Left cardiac atrium (tissue), 4 donors: ENCODE measurements at regions not wholly inside any gene's neighbourhood (a gene's known extent, or its start where the extent isn't known, plus 50 kb on each side); places are given as distances from the start of the nearest gene placed in this dataset.
A peak's percentile ranks its signal among the peaks of the same experiment; 100 is the strongest.

ENCODE experiments used
- ATAC-seq, 2 donors: fragments of 200-7000 bp; cut with Tn5 transposase; one replicate each; pipeline ENCODE4 v1.9.1; 2020; ENCODE audit warnings: mild to moderate bottlenecking in 2 of 2, moderate library complexity in 2 of 2
- DNase-seq: peaks from one replicate; pipeline ENCODE4 v3.0.0-alpha.2; 2020
- intact Hi-C, 2 donors: fragments of 100-400 bp; cut with DNase I; formaldehyde crosslinking; loops; one replicate each; pipeline versions ENCODE4 v1.14.1 to v1.15.1; 2022 to 2023
- donor health status: DM: no; HTN: yes; CAD: no.
- donor health status: DM: no; HTN: yes; CAD: no; lungs with severe emphysema.
- donor health status: DM: yes; HTN: yes; CAD: no.
- donor health status: Dilated cardiomyopathy.

DNA sequence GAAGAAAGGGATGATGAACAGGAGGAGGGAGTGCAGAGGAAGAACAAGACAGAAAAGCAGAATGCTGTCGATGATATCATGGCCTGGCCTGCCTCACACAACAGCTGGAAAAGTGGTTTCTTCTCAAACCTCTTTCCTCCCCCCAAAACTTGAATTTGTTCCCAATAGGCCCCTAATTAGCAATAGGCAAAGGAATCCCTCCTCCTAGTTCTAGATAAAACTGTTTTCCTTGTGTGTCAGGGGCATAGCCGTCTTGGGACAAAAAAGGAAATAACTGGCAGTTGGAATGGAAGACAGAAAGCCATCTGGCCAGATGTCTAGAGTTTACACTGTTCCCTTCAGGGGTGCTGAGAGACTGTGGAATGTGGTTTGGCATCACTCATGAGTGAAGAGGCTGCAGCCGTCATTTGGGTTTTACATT, 177.8 kb upstream of the C1QTNF7 start:
- intact Hi-C loops = no loop called here
- ATAC-seq (peak; percentile 86 to 92), DNase-seq (no peak)

DNA sequence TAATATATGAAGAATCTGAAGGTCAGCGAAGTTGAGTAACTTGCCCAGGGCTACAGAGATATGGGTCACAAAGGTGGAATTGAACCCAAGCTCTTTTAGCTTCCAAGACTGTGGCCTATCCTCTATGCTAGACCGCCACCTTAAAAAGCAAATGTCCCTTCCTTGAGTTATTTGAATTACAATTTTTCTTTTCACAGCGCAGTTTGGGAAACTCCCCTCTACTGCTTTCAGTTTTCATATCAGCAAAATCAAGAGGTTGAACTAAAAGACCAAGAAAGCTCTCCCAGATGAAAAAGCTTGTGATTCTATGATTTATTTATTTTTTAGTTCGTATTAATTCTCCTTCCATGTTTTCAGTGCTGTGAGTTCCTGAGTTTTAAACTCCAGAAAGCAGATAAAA, 174.5 kb upstream of the C1QTNF7 start:
- intact Hi-C loops = no loop called here
- DNase-seq (no peak), ATAC-seq (no peak)

DNA sequence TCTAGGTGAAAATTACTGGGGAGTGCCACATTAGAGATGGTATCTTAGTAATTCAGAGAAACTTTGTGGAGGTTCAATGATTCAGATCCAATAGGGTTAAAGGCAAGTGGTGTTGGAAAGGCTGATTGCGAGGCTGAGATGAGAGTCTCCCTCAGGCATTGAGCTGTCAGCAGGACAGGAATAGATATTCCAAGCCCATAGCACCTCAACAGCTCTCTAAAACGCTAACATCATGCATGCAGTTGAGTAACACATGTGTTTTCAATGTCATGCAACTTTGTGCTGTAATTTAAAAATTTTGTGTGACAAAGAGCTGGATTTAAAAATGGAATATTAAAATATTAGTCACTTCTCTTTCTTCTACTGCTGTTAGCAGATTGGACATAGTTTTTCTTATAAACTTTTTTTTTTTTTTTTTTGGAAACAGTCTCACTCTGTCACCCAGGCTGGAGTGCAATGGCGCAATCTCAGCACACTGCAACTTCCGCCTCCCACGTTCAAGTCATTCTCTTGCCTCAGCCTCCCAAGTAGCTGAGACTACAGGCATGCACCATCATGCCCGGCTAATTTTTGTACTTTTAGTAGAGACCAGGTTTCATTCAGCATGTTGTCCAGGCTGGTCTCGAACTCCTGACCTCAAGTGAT, 173.5 kb upstream of the C1QTNF7 start:
- no peak for ATAC-seq
- intact Hi-C loops = no loop called here
- peak; percentile 45 for DNase-seq

DNA sequence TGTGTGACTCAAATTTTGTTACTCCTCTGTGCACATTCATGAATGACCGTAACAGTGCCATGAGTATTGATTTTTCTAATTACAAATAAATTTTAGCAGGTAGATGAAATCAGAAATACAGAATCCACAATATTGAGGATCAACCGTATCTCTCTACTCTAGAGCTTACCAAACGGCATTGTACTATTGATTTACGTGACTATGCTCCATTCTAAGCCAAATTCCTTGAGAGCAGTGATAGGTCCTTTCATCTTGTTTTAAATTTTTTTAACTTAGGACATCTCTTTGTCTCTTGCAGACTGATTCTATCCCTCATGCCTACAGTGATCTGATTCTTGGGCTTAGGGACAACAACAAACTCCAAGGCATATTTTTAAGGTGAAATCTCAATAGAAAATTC, 172.3 kb upstream of the C1QTNF7 start:
- DNase-seq (no peak), ATAC-seq (no peak)
- intact Hi-C loops = no loop called here

DNA sequence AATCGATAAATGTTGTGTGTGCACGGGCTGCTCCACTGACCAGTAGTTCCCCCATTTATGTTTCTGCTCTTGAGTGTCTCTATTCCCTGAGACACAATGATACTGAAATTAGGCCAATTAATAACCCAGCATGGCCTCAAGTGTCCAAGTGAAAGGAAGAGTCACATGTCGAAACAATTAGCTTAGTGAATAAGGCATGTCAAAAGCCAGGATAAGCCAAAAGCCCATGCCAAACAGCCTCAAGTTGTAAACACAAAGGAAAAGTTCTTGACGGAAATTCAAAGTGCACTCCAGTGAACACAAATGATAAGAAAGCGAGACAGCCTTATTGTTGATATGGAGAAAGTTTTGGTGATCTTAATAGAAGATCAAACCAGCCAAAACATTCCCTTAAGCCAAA, 167.1 kb upstream of the C1QTNF7 start:
- intact Hi-C loops = no loop called here
- ATAC-seq = peak in 1 of 2 donors; percentile 34
- DNase-seq = no peak

DNA sequence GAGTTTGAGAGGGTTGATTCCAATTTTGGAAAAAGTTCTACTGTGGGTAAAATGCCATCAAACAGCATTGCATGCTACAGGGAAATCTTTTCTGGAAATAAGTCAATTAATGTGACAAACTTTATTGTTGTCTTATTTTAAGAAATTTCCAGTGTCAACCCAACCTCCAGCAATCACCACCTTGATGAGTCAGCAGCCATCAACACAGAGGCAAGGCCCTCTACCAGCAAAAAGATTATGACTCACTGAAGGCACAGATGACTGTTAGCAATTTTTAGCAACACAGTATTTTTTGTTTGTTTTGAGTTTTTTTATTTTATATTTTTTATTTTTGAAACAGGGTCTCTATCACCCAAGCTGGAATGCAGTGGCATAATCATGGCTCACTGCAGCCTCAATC, 165.4 kb upstream of the C1QTNF7 start:
- ATAC-seq (no peak), DNase-seq (no peak)
- intact Hi-C loops = no loop called here

DNA sequence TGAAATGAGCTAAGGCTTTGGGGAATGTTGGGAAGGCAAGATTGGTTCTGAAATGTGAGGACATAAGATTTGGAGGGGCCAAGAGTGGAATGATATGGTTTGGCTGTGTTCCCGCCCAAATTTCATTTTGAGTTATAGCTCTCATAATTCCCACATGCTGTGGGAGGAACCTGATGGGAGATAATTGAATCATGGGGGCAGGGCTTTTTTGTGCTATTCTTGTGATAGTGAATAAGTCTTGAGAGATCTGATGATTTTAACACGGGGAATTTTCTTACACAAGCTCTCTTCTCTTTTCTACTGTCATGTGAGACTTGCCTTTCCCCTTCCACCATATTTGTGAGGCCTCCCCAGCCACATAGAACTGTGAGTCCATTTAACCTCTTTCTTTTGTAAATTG, 157.6 kb upstream of the C1QTNF7 start:
- DNase-seq (no peak), ATAC-seq (no peak)
- intact Hi-C loops = no loop called here

DNA sequence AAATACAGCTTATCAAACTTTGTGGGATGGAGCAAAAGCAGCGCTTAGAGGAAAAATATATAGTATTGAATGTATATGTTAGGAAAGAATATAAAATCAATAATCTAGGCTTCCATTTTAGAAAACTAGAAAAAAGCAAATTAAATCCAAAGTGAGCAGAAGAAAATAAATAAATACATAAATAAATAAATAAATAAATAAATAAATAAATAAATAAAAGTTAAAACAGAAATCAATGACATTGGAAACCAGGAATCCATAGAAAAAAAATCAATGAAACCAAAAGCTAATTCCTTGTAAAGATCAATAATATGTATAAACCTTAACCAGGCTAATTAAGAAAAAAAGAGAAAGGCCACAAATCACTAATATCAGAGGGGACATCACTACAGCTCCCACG, 141.8 kb upstream of the C1QTNF7 start:
- DNase-seq (no peak), ATAC-seq (no peak)
- intact Hi-C loops = no loop called here

DNA sequence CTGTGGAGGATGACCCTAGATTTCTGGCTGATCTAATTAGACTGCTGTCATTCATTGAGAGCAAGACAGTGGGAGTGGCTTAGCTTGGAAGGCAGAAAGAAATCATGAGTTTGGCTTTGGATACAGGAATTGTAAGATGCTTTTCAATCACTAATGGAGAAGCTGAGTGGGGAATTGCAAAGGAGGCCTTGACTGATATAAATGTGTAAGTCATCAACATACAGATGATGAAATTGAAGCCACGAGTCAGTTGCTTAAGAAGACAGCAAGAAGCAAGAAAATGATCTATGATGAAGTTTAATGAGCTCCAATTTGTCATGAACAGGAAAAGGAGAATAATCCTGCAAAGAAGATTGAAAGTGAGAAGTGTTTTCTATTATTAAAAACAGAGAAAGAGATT, 136.7 kb upstream of the C1QTNF7 start:
- DNase-seq (no peak), ATAC-seq (no peak)
- intact Hi-C loops = no loop called here

DNA sequence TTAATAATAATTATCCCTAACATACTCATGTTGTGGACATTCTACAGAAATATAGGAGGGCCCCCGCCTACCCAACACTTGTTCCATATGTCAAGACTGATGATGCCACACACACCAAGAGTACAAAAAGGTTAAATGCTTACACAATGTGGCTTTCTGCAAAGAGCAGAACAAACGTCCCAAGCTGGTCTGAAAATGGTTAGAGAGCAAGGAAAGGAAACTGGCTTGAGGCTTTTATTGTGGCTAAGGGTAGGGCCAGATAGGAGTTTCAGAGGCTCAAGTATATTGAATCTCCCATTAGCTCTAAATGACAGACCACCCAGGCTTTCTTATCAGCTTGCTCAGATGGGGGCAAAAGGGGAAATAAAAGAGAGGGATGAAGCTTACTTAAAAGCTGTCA, 134.1 kb upstream of the C1QTNF7 start:
- intact Hi-C loops = no loop called here
- DNase-seq = no peak
- ATAC-seq = no peak

DNA sequence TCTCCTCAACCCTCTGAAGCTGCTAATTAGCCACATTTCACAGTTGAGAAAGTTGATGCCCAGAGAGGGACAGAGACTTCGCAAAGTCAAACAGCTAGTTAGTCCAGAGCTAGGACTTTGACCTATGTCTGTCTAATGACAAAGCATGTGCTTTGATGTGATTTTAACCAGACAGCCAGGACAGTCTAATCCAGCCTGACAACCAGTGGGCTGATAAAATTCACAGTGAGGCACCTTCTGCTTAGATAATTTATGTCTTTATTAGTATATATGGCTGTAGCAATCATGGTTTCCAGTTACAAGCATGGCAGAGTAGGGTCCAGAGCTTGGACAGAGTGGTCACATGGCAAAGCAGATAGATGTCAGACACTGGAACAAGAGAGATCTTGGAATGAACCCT, 133.6 kb upstream of the C1QTNF7 start:
- intact Hi-C loops = no loop called here
- ATAC-seq (no peak), DNase-seq (no peak)

DNA sequence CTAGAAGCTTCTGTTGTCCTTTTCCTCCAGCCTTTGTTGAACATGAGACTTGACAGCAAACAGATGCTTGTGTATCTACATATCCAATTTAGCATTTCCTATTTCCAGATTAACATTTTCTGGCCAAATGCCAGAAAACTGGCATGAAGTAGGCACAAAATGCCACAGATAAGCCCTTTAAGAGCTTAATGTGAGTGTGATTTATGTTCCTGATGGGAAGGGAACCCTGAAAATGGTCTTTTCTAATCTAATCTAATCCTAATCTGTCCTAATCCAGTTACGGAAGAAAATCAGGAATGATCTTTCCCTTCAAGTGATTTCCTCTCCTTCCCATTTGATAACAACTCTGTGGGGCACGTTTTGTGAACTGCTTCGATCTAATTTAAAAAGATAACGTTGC, 133.0 kb upstream of the C1QTNF7 start:
- intact Hi-C loops = no loop called here
- DNase-seq = no peak
- no peak for ATAC-seq

DNA sequence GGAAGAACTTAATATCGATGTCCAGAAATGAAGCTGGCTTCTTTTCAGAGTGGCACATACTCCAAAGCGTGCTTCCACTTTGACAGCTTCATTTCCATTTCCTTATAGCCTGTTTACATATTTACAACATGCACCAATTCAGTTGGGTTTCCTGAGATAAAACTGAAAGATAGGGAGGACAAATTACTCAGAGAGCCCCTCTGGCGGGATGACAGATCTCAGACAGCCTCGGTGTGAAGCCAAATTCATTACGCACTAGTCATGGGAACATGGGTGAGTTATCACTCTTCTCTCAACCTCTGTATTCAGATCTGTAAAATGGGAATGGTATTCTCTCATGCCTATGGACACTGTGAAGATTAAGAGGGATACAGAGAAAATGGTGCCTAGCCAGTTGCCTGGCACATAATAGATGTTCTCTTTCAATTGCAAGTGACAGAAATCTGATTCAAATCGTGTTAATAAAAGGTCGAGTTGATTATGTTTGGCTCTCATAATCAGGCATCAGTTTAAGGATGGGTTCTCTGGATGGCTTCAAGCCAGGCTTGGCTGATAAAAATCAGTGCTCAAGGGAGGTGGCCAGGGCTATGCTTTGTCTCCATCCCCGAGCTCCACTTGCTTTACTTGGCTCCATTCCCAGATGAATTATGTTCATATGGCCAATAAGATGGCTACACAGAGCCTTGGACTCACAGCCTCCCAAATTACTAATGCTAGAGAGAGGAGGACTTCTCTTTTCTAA, 132.2 kb upstream of the C1QTNF7 start:
- ATAC-seq (no peak), DNase-seq (no peak)
- intact Hi-C loops = no loop called here

DNA sequence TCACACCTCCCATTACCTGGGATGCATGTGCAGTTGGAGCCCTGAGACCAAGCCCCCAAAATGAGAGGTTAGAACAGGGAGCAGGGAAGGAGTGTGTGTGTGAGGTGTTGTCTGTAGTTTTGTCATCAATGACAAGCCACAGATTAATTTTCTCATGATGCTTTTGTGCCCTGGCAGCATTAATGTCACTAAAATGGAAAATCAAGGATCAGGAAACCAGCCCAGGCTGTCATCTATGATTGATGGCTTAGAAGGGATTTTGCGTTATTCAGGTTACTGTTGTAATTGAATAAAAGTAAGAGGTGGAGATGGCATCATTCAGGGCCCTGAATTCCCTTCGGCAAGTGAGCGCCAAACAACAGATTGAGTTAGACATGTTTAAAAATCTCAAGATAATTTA, 130.5 kb upstream of the C1QTNF7 start:
- ATAC-seq = no peak
- DNase-seq = no peak
- intact Hi-C loops = no loop called here

DNA sequence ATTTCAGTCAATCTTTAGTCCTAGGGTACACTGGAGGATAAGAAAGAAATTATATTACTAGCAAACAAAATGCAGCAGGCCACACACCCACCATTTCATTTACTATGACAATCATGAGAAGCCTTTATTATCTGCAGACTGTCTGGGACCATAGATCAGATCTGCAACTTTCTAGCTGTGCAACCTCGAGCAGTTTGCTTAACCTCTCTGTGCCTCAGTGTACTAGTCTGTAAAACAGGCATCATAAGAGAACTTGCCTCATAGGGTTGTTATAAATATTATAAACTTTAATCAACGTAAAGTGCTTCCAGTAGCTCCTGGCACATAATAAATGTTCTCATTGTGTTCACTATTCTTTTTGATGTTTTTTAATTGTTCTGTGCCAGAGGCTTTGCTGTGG, 128.2 kb upstream of the C1QTNF7 start:
- no peak for ATAC-seq
- DNase-seq = no peak
- intact Hi-C loops = no loop called here

DNA sequence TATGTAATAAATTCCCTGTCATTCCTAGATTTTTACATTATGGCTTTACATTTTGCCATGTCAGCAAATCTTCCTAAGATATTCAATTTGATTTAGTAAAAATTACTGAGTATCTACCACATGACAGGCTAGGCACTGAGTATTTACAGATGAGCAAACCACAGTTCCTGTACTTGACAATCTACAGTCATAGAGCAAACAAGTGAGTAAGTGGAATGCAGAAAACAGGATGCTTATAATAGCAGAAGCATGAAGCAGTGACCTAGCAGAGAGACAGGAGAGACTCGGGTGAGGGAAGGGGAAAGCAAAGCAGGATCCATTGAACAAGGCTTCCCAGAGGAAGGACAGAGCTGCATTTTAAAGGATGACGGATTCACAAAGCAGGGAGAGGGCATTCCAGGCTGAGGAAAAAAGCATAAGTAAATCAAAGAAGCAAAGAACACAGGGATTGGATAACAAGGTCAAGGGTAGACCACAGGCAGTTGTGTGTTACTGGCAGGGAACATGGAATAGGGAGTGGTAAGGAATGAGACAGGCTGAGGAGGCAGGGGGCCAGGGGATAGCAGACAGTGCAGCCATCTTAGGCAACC, 124.7 kb upstream of the C1QTNF7 start:
- intact Hi-C loops = no loop called here
- no peak for ATAC-seq
- DNase-seq = no peak

DNA sequence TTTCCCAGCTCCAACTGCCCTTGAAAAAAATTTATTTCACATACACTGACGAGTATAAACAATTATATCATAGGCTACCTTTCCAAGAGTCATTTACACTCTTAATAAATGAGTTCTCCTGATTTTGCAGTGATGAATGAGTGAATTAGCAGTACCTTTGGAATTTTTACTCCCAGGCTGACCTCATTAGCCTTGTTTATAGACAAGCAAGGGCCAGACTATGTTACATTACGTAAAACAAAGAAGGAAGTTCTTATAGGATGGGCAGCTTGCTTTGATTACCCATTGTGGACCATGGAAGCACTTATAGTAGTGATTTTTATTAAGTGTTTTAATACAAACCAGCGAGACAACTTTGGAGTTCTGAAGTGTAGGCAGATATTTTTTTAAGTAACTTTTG, 112.9 kb upstream of the C1QTNF7 start:
- DNase-seq = no peak
- ATAC-seq = peak in 1 of 2 donors; percentile 80
- intact Hi-C loops = no loop called here

DNA sequence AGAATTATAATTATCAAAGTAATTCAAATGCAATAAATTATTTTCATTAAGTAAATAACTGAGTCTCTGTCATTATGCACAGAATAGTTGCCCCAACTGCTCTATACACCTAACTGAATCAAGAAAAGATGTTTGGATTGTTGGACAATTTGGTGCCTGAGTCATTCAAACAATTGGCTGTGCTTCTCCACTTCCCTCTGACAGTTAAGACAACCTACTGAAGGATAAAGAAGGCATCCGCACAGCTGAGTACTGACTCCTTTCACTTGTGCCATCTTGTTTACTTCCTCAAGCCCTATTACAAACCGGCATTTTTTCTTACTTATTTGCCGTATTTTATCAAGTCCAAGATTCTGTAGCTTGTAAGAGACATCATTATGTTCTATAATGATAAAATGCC, 110.6 kb upstream of the C1QTNF7 start:
- ATAC-seq (peak in 1 of 2 donors; percentile 21), DNase-seq (no peak)
- intact Hi-C loops = no loop called here

DNA sequence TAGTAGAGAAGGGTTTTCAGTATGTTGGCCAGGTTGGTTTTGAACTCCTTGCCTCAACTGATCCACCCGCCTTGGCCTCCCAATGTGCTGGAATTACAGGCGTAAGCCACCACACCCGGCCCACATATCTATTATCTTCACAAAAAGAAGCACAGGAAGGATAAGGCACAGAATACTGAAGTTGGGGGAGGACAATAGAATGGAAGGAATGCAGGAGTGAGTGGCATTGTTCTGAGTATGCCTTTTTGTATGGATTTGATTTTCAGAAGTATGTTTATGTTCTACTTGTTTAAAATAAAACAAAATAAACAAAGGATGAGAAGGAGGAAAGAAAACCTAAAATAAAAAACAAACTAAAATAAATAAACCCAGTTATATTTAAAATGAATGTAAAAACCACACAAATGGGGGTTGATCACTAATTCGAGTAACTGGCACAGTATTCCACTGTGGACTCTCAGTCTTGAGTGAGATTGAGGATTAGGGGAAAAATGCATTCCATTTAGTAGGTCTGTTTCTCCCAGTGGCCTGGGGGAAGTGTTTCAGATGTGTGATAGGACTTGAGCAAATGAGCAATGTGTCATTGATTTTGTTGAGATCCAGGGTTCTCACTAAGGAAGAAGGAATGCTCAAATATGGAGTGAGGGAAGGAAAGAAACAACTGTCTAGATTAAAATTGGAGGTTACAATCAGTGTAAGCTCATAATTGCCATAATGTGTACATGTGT, 109.0 kb upstream of the C1QTNF7 start:
- no peak for DNase-seq
- intact Hi-C loops = no loop called here
- no peak for ATAC-seq

DNA sequence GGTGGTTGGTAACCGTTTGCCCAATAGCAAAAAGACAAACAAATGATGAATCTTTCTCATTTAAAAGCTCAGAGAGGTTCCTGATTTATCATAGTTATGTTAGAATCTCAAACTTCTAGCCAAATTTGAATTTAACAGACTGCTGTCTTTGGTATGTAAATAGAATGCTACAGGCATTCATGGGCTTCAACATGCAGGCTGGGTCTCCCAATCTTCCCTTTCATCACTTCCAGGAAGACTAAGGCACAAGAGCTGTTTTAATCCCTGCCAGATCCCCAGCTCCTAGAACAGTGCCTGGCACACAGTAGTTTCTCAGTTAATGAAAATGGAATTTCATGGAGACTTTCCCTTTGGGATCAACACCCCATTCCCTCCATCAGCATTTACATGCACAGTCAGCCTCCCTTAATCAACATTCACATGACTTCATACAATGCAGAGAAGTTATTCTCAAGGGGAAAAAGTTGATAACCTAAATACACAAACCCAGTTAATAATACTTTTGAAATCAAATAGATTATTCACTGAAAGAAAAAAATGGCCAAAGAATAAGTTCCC, 107.6 kb upstream of the C1QTNF7 start:
- intact Hi-C loops = no loop called here
- no peak for DNase-seq
- no peak for ATAC-seq
